ENCODE measurements at regions not wholly inside any gene's neighbourhood (a gene's known extent, or its start where the extent isn't known, plus 50 kb on each side); places are given as distances from the start of the nearest gene placed in this dataset.

DNA sequence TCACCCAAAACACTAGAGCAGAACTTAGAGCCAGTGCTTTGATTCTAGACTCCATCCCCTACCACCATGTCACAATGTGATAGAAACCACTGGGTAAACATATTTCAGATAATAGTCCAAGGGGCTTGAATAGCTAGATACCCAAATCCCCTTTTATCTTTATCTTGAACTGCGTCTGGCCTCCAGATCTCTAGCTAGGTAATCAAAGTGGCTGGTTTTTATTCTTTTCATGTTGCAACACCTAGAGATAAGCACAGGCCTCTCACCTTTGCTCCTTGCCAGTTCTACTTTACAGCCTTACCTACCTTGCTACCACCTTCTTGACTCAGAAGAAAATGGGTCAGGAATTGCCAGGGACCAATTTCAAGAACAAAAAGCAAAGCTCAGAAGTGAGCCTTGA lies 171.2 kb downstream of the C1D start:
- RAD21 ChIA-PET (ENCODE audit: low non-redundant PET in 1 of 2, low total read pairs in 2 of 2, uncharacterized antibody in 2 of 2, unreplicated experiment in 2 of 2): no interaction called here
- Histone ChIP-seq H2AFZ (ENCODE audit: low read depth, low read length, poor library complexity, severe bottlenecking) (no peak overlapping the region), H3K9ac (ENCODE audit: low read length) (no peak overlapping the region), H3K79me2 (ENCODE audit: insufficient read depth, low read length) (no peaks in the 10 kb centered on the region), H3K4me3 (replicated peaks in 1 of 2; ENCODE audit: low read depth in 1 of 2, low read length in 2 of 2) (no peak overlapping the region), H3K27ac (ENCODE audit: low read depth, low read length) (no peak overlapping the region), H3K4me2 (ENCODE audit: low read length) (no peak overlapping the region), H3K9me2 (ENCODE audit: insufficient read depth) (no peaks in the 10 kb centered on the region), H3K36me3 (ENCODE audit: control insufficient read depth in 1 of 2, insufficient read depth in 2 of 2, low read length in 2 of 2) (no peaks in the 10 kb centered on the region), H4K20me1 (ENCODE audit: insufficient read depth) (no peaks in the 10 kb centered on the region), H3K9me3 (ENCODE audit: control insufficient read depth in 1 of 2, insufficient read depth in 1 of 2, low read depth in 1 of 2, low read length in 2 of 2) (no peaks in the 10 kb centered on the region), H3K4me1 (ENCODE audit: control insufficient read depth in 1 of 2, insufficient read depth in 2 of 2, low read length in 2 of 2) (no peaks in the 10 kb centered on the region), H3K27me3 (ENCODE audit: insufficient read depth, low read length) (peaks cover 5% of the 10 kb centered on the region)
- ATAC-seq: no peak
- intact Hi-C loops (cut with micrococcal nuclease): no loop called here
- no TSS peak for BruUV-seq (replicated peaks)
- CTCF ChIA-PET: no interaction called here
- POLR2A ChIA-PET: no interaction called here
- no peak for DNase-seq (ENCODE audit: low read depth, low spot score)
- TF ChIP-seq JUND (IDR thresholded peaks at IDR 0.05) (no peak), YY1 (IDR thresholded peaks at IDR 0.05; ENCODE audit: extremely low read depth, insufficient replicate concordance, low read depth, low read length) (no peak), SRF (IDR thresholded peaks at IDR 0.05; ENCODE audit: low read depth) (no peak), ELF1 (IDR thresholded peaks at IDR 0.05; ENCODE audit: borderline replicate concordance, low read depth) (no peak), SIN3A (IDR thresholded peaks at IDR 0.05; ENCODE audit: low read depth) (no peak), TCF7L2 (IDR thresholded peaks at IDR 0.05; ENCODE audit: borderline replicate concordance, extremely low read depth, insufficient read depth, insufficient read length) (no peak), CEBPB (IDR thresholded peaks at IDR 0.05; ENCODE audit: low read depth) (no peak), SP1 (IDR thresholded peaks at IDR 0.05; ENCODE audit: low read depth) (no peak), FOSL1 (IDR thresholded peaks at IDR 0.05; ENCODE audit: low read depth) (no peak), EGR1 (IDR thresholded peaks at IDR 0.05; ENCODE audit: low read depth) (no peak), ZNF274 (IDR thresholded peaks at IDR 0.05; ENCODE audit: low read depth, low read length) (no peak), RAD21 (IDR thresholded peaks at IDR 0.05; ENCODE audit: low read depth) (no peak), POLR2A (IDR thresholded peaks at IDR 0.05; ENCODE audit: borderline replicate concordance, extremely low read depth, insufficient read depth, insufficient read length) (no peak), CBX3 (IDR thresholded peaks at IDR 0.05; ENCODE audit: low read depth) (no peak)
- TF ChIP-seq, protein P1, sequence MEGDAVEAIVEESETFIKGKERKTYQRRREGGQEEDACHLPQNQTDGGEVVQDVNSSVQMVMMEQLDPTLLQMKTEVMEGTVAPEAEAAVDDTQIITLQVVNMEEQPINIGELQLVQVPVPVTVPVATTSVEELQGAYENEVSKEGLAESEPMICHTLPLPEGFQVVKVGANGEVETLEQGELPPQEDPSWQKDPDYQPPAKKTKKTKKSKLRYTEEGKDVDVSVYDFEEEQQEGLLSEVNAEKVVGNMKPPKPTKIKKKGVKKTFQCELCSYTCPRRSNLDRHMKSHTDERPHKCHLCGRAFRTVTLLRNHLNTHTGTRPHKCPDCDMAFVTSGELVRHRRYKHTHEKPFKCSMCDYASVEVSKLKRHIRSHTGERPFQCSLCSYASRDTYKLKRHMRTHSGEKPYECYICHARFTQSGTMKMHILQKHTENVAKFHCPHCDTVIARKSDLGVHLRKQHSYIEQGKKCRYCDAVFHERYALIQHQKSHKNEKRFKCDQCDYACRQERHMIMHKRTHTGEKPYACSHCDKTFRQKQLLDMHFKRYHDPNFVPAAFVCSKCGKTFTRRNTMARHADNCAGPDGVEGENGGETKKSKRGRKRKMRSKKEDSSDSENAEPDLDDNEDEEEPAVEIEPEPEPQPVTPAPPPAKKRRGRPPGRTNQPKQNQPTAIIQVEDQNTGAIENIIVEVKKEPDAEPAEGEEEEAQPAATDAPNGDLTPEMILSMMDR (IDR thresholded peaks at IDR 0.05 in 2 of 3, conservative IDR thresholded peaks at IDR 0.05 in 1 of 3; ENCODE audit: borderline replicate concordance in 1 of 3, insufficient read depth in 1 of 3, low read depth in 2 of 3, low read length in 2 of 3): no peak
- TF ChIP-seq, protein P2, sequence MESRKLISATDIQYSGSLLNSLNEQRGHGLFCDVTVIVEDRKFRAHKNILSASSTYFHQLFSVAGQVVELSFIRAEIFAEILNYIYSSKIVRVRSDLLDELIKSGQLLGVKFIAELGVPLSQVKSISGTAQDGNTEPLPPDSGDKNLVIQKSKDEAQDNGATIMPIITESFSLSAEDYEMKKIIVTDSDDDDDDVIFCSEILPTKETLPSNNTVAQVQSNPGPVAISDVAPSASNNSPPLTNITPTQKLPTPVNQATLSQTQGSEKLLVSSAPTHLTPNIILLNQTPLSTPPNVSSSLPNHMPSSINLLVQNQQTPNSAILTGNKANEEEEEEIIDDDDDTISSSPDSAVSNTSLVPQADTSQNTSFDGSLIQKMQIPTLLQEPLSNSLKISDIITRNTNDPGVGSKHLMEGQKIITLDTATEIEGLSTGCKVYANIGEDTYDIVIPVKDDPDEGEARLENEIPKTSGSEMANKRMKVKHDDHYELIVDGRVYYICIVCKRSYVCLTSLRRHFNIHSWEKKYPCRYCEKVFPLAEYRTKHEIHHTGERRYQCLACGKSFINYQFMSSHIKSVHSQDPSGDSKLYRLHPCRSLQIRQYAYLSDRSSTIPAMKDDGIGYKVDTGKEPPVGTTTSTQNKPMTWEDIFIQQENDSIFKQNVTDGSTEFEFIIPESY (IDR thresholded peaks at IDR 0.05; ENCODE audit: extremely low read depth, insufficient replicate concordance, low read length): no peak
- TF ChIP-seq, protein P3, sequence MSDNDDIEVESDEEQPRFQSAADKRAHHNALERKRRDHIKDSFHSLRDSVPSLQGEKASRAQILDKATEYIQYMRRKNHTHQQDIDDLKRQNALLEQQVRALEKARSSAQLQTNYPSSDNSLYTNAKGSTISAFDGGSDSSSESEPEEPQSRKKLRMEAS (IDR thresholded peaks at IDR 0.05): no peak

Data from HCT116 (cell line).